Amygdala (tissue), 56 donors: ENCODE measurements at regions not wholly inside any gene's neighbourhood (a gene's known extent, or its start where the extent isn't known, plus 50 kb on each side); places are given as distances from the start of the nearest gene placed in this dataset.
"Not testable (repeated sequence)": the region's sequence is repeated elsewhere in the genome, so short reads cannot be mapped to it uniquely, and the experiment has no call there.

ENCODE experiments used
- DNase-seq, 56 donors: peaks; one replicate each; lab custom pipeline; 2025; lab: John Stamatoyannopoulos, UW

- DNase-seq, result no peak
Observed at GRCh38 chr12:89192429-89192828, 159.9 kb downstream of the DUSP6 start.

- not testable (repeated sequence) for DNase-seq
Observed at GRCh38 chr12:89191597-89191996, 160.7 kb downstream of the DUSP6 start.

- no peak for DNase-seq
Observed at GRCh38 chr12:89189448-89189847, 162.9 kb downstream of the DUSP6 start.

DNA sequence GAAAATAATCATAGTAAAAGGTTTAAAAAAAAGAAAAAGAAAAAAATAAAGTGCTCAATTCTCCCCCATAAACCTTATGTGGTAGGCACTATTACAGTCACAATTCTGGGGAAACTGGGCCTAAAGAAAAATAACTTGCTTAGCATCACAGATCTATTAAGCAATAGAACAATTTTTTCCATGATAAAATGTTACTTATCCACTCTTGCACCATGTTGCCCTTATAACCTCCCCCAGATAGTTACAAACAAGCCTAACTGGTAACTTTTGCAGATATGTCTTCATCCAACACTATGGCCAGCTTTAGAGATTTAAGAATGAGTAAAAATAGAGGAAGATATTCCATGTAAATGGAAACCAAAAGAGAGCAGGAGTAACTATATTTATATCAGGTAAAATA is 164.8 kb downstream of the DUSP6 start:
- no peak for DNase-seq

DNA sequence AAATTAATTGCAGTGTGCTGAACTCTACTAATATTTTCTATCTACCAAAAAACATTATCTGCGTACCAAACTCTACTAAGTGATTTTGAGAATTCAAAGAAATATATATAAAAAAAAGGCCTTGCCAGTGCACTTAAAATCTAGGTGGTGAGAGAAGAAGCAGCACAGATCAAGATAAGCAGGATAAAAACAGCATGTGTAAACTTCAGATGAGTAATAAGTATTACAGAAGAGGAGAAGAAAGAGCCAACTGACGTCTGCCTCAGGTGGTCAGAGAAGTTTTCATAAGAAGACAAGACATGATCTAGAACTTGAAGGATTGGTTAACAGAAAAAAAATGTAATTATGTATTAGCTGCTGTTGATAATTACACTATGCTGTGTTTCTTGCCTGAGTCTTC is 166.4 kb downstream of the DUSP6 start:
- no peak for DNase-seq

DNA sequence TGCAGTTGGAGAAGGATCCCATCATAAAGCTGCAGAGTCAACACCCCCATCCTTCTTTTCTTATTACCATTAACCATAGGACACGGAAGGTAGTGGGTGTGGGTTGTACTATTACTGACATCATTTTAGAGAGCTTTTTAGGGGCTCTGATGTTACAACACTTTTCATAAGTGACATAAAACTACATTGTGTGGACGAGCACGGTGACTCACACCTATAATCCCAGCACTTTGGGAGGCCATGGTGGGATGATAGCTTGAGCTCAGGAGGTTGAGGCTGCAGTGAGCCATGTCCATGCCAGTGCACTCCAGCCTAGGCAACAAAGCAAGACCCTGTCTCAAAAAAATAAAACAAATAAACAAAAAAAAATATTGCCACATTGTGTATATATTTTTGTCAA is 167.1 kb downstream of the DUSP6 start:
- DNase-seq, result no peak

DNA sequence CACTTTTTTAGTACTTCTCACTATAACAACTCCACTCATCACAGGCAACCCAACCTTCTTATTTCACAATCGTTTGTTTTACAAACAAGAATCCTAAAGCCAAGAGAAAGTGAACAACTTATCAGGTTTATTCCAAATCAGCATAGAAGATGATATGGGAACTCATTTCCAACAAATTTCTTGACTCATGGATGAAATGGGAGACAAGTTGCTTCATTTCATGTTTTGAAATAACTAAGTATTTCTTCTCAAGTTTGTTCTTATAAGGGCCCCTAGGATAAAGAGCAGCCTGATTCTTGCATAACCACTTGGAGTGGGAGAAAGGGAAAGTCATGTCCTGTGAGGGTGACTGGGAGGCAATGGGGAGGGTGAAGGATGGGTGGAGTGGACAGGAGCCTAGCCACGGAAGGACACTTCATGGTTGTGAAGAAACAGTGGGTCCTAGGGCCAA is 168.3 kb downstream of the DUSP6 start:
- DNase-seq, result no peak

DNA sequence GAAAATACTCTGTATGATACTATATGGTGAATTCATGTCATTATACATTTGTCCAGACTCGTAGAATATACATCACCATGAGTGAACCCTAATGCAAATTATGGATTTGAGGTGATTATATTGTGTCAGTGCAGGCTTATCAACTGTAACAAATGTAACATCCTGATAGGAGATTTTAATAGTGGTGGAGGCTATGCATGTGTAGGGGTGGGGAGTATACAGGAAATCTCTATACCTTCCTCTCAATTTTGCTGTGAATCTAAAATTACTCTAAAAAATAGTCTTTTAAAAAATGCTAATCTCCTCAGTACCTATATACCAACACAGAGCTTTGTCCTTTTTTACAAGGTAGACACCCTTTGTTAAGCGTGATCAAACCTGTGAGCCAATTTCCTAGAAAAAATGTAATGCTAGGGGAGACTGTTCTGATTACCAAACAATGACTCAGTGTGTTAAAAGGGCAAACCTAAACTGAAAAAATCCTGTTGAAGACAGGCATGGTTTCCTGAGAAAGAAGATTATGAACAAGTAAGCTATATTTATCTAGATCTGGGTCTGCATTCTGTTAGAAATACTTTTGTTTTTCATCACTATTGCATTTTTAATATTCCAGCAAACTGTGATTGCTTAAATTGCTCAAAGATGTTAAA is 170.9 kb downstream of the DUSP6 start:
- no peak for DNase-seq

GRCh38 chr12:89180496-89180895 is 171.8 kb downstream of the DUSP6 start:
- DNase-seq, result no peak

DNA sequence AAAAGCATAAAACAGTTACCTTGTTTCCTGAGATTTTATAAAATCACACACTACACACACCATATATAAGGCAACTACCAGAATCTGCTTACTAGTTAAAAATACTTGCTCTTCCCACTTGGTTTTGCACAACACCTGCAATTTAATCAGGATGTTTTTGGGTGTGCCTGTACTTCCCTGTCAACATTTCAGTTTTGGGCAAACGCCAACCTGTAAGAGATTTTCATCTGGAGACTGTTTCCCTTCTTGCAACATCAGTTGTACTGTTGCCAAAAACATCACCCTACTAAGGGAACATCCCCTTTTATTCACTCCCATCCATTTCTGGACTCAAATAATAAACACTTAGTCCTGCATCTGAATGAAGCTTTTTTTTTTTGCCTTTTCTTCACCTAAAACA is 172.3 kb downstream of the DUSP6 start:
- no peak for DNase-seq

DNA sequence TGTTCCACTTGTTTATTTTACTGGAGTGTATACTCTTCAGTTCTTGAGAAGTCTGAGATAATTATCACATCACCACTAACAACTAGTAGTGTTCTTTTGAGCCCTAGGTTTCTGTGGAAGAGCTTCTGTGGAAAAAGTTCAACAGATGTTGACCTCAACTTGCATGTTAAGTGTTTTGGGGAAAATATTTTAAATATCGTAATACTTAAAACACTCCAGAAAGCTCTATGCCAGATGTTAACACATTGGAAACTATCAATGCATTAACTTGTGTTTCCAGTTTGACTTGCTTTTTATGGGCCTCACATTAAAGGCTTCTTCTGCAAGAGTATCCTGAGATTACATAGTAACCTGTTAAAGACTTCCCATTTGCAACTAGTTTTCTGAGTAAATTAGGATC is 173.1 kb downstream of the DUSP6 start:
- DNase-seq, result no peak

DNA sequence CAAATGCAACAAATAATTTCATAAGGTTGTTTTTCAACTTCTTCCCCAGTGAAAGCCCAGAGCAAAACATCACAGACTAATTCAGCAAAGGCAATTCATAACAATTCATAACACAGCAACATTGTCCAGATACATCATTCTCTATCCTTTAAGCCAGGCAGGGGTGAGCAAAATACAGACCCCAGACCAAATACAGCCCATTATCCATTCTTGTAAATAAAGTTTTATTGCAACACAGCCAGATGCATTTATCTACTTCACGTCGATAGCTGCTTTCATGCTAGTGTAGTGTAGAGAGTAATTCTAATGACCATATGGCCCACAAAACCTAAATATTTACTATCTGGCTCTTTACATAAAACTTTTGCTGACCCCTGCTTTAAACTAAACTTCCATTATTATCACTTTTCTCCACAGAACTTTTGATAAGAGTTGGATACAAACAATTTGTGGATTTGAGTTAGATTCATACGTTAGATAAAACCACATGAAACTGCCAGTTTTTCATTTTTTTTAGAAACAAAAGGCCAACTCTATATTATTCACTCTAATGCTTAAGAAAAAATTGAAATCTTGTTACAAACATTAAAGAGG is 174.4 kb downstream of the DUSP6 start:
- no peak for DNase-seq

GRCh38 chr12:89176676-89177075 is 175.6 kb downstream of the DUSP6 start:
- DNase-seq, result no peak

- DNase-seq, result no peak
Observed at GRCh38 chr12:89173678-89174077, 178.6 kb downstream of the DUSP6 start.

DNA sequence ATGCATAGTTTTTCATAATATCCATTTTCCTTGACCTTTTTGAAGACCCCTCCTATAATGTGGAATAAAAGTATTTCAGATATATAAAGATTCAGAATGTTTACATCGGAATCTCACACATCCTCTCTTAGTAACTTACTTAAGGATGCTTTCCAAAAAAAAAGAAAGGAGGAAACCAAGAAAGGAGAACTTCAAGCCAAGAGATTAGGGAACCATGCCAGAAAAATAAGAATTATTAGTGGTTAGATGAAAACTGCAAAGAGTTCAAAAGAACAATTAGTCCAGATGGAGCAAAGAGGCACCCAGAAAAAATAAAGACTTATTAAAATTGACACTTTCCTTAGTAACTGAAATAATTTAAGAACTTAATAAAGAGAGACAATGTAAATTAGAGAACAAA is 179.2 kb downstream of the DUSP6 start:
- DNase-seq, result no peak

DNA sequence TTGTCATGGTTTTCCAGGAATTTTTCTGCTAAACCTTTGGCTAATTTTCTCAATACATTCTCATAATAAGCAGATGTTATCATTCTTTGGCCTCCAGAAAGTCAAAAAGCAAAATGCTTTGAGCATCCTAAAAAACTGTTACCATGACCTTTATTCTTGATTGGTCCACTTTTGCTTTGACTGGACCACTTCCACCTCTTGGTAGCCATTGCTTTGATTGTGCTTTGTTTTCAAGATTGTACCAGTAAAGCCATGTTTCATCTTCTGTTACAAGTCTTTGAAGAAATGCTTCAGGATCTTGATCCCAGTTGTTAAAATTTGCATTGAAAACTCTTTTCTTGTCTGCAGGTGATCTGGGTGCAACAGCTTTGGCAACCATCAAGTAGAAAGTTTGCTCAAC is 180.1 kb downstream of the DUSP6 start:
- DNase-seq, result no peak

- no peak for DNase-seq
Observed at GRCh38 chr12:89169321-89169720, 183.0 kb downstream of the DUSP6 start.

GRCh38 chr12:89167986-89168385 is 184.3 kb downstream of the DUSP6 start:
- DNase-seq, result no peak

GRCh38 chr12:89166525-89166934 is 185.8 kb downstream of the DUSP6 start:
- DNase-seq, result no peak

DNA sequence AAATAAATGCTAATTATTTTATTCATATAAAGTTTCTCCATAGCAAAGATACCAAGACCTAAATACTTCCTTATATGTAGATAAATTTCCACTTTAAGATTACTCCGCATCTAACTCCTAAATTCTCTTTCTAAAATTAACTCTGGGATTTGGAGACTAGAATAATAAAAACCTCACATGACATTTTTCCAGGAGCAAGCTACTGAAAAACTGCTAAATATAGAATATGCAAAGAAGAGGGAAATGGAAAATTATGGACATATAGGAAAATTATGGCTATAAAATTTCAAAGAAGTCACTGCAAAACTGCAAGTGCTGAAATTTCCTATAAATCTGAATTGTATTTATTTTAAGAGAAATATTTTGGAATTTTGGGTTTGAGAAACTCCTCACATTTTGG is 186.2 kb downstream of the DUSP6 start:
- no peak for DNase-seq

DNA sequence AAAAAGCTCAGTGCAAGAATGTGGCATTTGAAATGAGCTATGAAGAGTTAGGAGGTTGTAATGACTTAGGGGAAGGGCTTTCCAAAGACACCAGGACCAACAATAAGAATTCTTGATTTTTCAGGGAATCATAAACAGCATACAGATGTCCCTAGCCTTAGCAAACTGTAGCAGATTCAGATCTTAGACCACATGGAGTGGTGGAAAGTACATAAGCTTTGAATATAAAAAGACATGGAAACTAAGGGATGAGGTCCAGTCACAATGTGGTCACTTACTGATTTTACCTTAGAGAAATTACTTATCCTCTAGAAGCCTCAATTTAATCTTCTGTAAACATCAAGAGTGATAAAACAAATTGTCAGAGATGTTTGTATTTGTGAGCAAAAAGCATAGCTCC is 186.6 kb downstream of the DUSP6 start:
- no peak for DNase-seq

DNA sequence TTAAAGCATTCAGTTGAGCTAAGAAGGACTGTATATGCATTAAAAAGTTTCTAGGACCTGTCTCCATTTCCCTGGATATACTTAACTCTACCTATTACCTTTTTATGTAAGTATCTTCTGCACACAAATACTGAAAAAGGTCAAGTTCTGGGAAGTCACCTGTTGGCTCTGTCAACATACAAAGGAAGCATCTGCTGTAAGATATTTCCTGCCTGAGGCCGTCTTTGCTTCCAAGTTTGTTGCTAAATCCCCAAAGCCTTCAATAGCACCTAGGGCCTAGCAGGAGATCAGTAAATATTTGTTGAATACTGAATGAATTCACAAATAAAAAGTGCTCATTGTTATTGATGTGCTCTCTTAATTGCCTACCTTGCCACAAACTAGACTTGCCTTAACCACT is 188.4 kb downstream of the DUSP6 start:
- DNase-seq, result no peak
